BJ (cell line): ENCODE measurements at regions not wholly inside any gene's neighbourhood (a gene's known extent, or its start where the extent isn't known, plus 50 kb on each side); places are given as distances from the start of the nearest gene placed in this dataset.
"Not testable (repeated sequence)": the region's sequence is repeated elsewhere in the genome, so short reads cannot be mapped to it uniquely, and the experiment has no call there.

Experiments used
- CTCF ChIA-PET: fragments of 350-600 bp; formaldehyde crosslinking; extraction: SDS; loops from one replicate; lab custom pipeline; 2021; ENCODE audit warnings: antibody characterized with exemption, inconsistent platforms; lab: Yijun Ruan, JAX
- POLR2A ChIA-PET: fragments of 300-600 bp; sonication (Branson Sonifier 250); formaldehyde crosslinking; extraction: SDS; loops from one replicate; lab custom pipeline; 2021; ENCODE audit warnings: antibody characterized with exemption; lab: Charles Lee
- DNase-seq: peaks from one replicate; pipeline ENCODE4 v3.0.0-alpha.2; 2011; ENCODE audit warnings: low read depth
- H3K27me3 ChIP-seq: 2 replicates; pipeline ENCODE4 v1.6.0; 2011; ENCODE audit warnings: low read length; ENCODE audit not compliant: control insufficient read depth, insufficient read depth
- H3K36me3 ChIP-seq: 2 replicates; pipeline ENCODE4 v1.5.1; 2011; ENCODE audit warnings: low read length; ENCODE audit not compliant: control insufficient read depth, insufficient read depth
- H3K4me3 ChIP-seq: 2 replicates; pipeline ENCODE4 v1.5.1; 2011; ENCODE audit warnings: low read depth, mild to moderate bottlenecking, control low read depth, low read length
- CTCF ChIP-seq: IDR thresholded peaks from 2 replicates; pipeline ENCODE4 v1.5.1; 2011; ENCODE audit warnings: low read depth, mild to moderate bottlenecking, control low read depth, inconsistent platforms, low read length, moderate library complexity; ENCODE audit not compliant: insufficient read depth

- ChIA-PET CTCF (no interaction called here), POLR2A (no interaction called here)
- Histone ChIP-seq H3K36me3 (no peaks in the 10 kb centered on the region), H3K27me3 (no peaks in the 10 kb centered on the region), H3K4me3 (no peak overlapping the region)
- DNase-seq = no peak
- no peak for TF ChIP-seq CTCF
Measured at GRCh38 chrX:51155157-51155556, 177.5 kb upstream of the NUDT10 start.

DNA sequence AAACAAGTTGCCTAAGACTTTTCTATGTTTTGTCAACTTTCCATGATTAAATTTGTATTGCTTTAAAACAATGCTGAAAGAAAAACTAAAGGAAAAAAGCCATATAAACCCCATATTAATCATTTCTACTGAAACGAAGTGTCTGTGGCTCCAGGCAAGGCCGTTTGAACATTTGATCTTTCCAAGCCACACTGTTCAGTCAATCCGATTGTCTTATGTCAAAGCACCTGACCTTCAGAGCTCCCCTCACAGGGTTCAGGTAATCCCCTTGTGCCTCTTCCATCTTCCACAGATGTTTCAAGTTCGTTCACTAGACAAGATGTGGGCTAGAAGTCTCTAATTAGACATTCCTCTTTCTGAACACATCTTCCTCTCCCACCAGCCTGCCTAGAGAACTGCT lies 177.1 kb upstream of the NUDT10 start:
- no peak for TF ChIP-seq CTCF

GRCh38 chrX:51158231-51158630 lies 174.4 kb upstream of the NUDT10 start:
- no peak overlapping the region for H3K4me3 ChIP-seq
- POLR2A ChIA-PET = no interaction called here
- no peak for TF ChIP-seq CTCF
- no peak for DNase-seq
- CTCF ChIA-PET = no interaction called here
- H3K36me3 ChIP-seq = no peaks in the 10 kb centered on the region
- H3K27me3 ChIP-seq = no peaks in the 10 kb centered on the region

More for the DNA sequence above, 177.1 kb upstream of the NUDT10 start:
- CTCF ChIA-PET = no interaction called here
- POLR2A ChIA-PET = no interaction called here
- DNase-seq = no peak
- H3K27me3 ChIP-seq = no peaks in the 10 kb centered on the region
- no peaks in the 10 kb centered on the region for H3K36me3 ChIP-seq
- no peak overlapping the region for H3K4me3 ChIP-seq

DNA sequence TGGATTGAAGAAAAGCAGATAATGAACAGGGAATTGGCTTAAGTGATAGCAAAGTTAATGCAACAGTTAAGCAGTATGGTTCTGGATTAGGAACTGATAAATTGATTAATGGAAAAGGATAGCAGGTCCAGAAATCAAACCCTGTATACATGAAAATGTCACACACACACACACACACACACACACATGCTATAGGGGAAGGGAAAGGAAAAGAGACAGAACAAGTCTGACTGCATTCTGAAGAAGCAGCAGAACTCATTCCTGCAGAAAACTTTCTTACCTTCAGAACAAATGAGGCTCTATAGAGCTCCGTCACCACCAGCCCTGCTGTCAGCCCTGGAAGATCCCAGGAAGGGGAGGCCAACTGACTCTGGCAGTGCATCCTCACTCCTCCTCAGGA lies 173.2 kb upstream of the NUDT10 start:
- POLR2A ChIA-PET, DNase-seq, H3K36me3 ChIP-seq, H3K27me3 ChIP-seq, CTCF ChIA-PET, H3K4me3 ChIP-seq: not testable (repeated sequence)

- H3K36me3 ChIP-seq = no peaks in the 10 kb centered on the region
- DNase-seq = no peak
- ChIA-PET POLR2A (no interaction called here), CTCF (no interaction called here)
- H3K27me3 ChIP-seq = no peaks in the 10 kb centered on the region
- TF ChIP-seq CTCF = no peak
- no peak overlapping the region for H3K4me3 ChIP-seq
Measured at GRCh38 chrX:51163730-51164129, 168.9 kb upstream of the NUDT10 start.

DNA sequence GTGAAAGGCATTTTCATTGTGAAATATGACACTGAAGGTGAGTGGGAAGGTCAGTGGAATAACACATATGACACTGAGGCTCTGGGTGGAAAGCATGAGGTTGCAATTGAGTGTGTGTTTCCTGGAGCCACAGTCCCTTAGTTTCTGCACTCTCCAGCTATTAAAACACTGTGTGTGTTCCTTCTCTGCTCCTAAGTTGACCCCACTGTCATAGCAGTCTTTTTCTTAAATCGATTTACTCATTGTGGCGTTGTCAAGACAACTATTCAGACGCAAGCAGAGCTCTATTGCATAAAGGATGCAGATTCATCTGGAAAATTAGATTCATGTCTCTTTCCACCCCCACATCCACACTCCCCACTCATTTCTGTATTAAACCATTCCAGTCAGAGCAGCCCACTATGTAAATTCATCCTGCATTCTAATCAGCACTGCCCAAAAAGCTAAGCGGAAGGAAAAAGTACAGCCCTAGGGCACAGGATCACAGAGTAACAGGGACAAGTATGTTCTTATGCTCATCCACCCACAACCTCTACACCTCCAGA lies 154.2 kb upstream of the NUDT10 start:
- POLR2A ChIA-PET, H3K36me3 ChIP-seq, H3K4me3 ChIP-seq, H3K27me3 ChIP-seq, CTCF ChIA-PET, DNase-seq: not testable (repeated sequence)

- H3K27me3 ChIP-seq, H3K36me3 ChIP-seq, CTCF ChIA-PET, POLR2A ChIA-PET, DNase-seq, H3K4me3 ChIP-seq: not testable (repeated sequence)
Measured at GRCh38 chrX:51179805-51180204, 152.8 kb upstream of the NUDT10 start.
